ENCODE measurements at regions not wholly inside any gene's neighbourhood (a gene's known extent, or its start where the extent isn't known, plus 50 kb on each side); places are given as distances from the start of the nearest gene placed in this dataset.
"Not testable (repeated sequence)": the region's sequence is repeated elsewhere in the genome, so short reads cannot be mapped to it uniquely, and the experiment has no call there.

DNA sequence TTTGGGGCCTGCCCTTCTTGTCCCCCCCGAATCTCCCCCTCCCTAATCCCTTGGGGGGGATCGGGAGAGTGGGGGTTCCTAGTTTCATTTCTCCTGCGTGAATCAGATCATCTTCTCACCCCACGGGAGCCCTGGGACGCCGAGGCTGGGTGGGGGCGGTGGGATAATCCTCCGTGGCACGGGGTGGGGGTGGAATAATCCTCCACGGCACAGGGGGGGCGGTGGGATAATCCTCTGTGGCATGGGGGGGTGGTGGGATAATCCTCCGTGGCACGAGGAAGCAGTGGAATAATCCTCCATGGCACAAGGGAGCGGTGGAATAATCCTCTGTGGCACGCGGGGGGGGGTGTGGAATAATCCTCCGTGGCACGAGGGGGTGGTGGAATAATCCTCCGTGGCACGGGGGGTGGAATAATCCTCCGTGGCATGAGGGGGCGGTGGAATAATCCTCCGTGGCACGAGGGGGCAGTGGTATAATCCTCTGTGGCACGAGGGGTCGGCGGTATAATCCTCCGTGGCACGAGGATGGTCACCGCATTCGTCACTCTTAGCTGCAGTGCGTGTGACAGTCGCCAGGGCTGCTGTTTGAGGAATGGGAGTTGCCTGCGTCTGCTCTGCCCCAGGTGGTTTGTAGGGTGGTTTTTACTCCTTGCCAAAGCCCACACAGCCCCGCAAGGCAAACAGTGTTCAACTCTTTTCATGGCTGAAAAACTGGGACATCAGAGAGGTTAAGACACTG lies 156.9 kb downstream of the LAT start:
- Histone ChIP-seq H3K27ac (no peak overlapping the region), H3K36me3 (no peaks in the 10 kb centered on the region), H3K4me3 (no peak overlapping the region), H3K27me3 (no peaks in the 10 kb centered on the region), H4K20me1 (no peaks in the 10 kb centered on the region), H3K9ac (no peak overlapping the region), H3K4me2 (no peak overlapping the region), H3K9me3 (no peaks in the 10 kb centered on the region), H3K4me1 (peaks cover 21% of the 10 kb centered on the region)
- TF ChIP-seq Cebpa-rat (IDR thresholded peaks at IDR 0.05), result no peak

GRCh38 chr16:29141121-29141520 lies 156.3 kb downstream of the LAT start:
- not testable (repeated sequence) for H4K20me1 ChIP-seq, H3K27me3 ChIP-seq, H3K9ac ChIP-seq, H3K27ac ChIP-seq, H3K4me2 ChIP-seq, H3K9me3 ChIP-seq, H3K36me3 ChIP-seq, H3K4me3 ChIP-seq
- peaks cover 26% of the 10 kb centered on the region for H3K4me1 ChIP-seq

GRCh38 chr16:29139901-29140855 lies 155.3 kb downstream of the LAT start:
- not testable (repeated sequence) for H3K27me3 ChIP-seq, H3K4me2 ChIP-seq, H4K20me1 ChIP-seq, H3K36me3 ChIP-seq, H3K9me3 ChIP-seq, H3K4me3 ChIP-seq, H3K9ac ChIP-seq, H3K27ac ChIP-seq
- H3K4me1 ChIP-seq, result peaks cover 26% of the 10 kb centered on the region

GRCh38 chr16:29139261-29139802 lies 154.5 kb downstream of the LAT start:
- peaks cover 26% of the 10 kb centered on the region for H3K4me1 ChIP-seq
- no peak overlapping the region for H3K9ac ChIP-seq
- no peaks in the 10 kb centered on the region for H4K20me1 ChIP-seq
- H3K9me3 ChIP-seq, result peaks cover 5% of the 10 kb centered on the region; the same call in 1 of the 2 replicates
- no peaks in the 10 kb centered on the region for H3K36me3 ChIP-seq
- no peak overlapping the region for H3K4me3 ChIP-seq
- no peak overlapping the region for H3K4me2 ChIP-seq
- TF ChIP-seq Cebpa-rat (IDR thresholded peaks at IDR 0.05), result no peak
- no peak overlapping the region for H3K27ac ChIP-seq
- H3K27me3 ChIP-seq, result no peaks in the 10 kb centered on the region

DNA sequence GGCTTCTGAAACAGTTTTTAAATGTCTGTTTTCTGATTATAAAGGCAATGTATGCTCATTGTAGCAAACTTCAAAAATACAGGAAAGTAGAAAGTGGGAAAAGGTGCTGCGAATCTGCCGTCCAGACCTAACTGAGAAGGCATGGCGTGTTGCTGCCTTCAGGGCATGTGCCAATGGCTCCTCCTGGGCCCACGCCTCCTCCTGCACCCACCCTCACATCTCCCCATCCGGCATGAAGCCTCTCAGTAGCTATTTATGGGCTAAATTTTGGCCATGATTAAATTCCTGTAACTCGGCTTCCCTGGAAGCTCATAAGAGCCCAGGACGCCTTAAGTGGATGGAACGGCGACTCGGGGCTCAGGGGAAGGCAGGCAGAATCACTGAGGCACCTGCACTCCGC lies 153.8 kb downstream of the LAT start:
- H3K4me2 ChIP-seq, H3K27me3 ChIP-seq, H4K20me1 ChIP-seq, H3K4me3 ChIP-seq, H3K9ac ChIP-seq, H3K9me3 ChIP-seq, H3K27ac ChIP-seq, H3K36me3 ChIP-seq: not testable (repeated sequence)
- peaks cover 26% of the 10 kb centered on the region for H3K4me1 ChIP-seq

DNA sequence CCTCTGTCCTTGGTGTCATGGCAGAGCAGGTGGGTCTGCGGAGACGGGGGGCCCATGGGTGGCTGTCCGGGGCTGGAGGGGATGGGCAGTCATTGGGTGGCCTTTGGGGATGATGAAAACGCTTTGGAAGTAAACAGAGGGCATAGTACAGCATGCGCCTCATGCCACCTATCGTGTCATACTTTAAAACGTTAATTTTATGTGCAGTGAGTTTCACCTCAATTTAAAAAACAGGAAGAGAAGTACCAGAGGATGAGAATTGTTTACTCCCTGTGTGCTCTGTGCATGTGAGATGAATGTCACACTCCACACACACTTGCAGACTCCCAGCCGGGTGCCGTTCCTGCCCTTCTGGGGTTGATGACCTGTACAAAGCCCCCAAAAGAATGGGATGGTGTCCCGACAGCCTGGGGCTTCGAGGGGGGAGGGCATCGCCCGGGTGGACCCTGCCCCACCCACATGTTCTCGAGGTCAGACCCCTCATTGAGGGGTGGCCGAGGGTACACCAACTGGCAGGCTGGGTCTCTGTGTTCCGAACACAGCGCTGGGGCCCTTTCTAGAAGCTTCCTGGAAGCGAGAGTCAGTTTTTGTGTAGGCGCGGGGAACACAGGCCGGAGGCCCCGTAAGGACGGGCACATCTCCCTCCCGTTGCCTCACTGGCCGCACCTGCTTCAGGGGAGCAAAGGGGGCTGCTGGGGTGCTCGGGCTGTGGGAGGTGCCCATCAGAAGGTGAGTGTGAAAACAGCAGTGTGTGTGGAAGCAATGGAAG lies 153.2 kb downstream of the LAT start:
- H3K36me3 ChIP-seq, H3K9me3 ChIP-seq, H3K4me3 ChIP-seq, H3K27me3 ChIP-seq, H3K9ac ChIP-seq, H4K20me1 ChIP-seq: not testable (repeated sequence)
- Histone ChIP-seq H3K4me2 (peak overlapping the region; percentile 75), H3K27ac (peak overlapping the region; percentile 60; the same call in 1 of the 2 replicates), H3K4me1 (peaks cover 26% of the 10 kb centered on the region)

GRCh38 chr16:29137461-29137860 lies 152.6 kb downstream of the LAT start:
- not testable (repeated sequence) for H3K4me3 ChIP-seq, H3K27me3 ChIP-seq, H3K9me3 ChIP-seq, H4K20me1 ChIP-seq, H3K36me3 ChIP-seq
- Histone ChIP-seq H3K4me2 (peak overlapping the region; percentile 75), H3K27ac (peak overlapping the region; percentile 60; the same call in 1 of the 2 replicates), H3K4me1 (peaks cover 26% of the 10 kb centered on the region), H3K9ac (peak overlapping the region; percentile 60; the same call in 1 of the 2 replicates)

GRCh38 chr16:29136916-29137315 lies 152.1 kb downstream of the LAT start:
- Histone ChIP-seq H3K4me2 (peak overlapping the region; percentile 75), H3K9ac (peak overlapping the region; percentile 60; the same call in 1 of the 2 replicates), H3K27ac (peak overlapping the region; percentile 60; the same call in 1 of the 2 replicates), H3K4me1 (peaks cover 26% of the 10 kb centered on the region)
- H3K27me3 ChIP-seq, H4K20me1 ChIP-seq, H3K4me3 ChIP-seq, H3K36me3 ChIP-seq, H3K9me3 ChIP-seq: not testable (repeated sequence)

DNA sequence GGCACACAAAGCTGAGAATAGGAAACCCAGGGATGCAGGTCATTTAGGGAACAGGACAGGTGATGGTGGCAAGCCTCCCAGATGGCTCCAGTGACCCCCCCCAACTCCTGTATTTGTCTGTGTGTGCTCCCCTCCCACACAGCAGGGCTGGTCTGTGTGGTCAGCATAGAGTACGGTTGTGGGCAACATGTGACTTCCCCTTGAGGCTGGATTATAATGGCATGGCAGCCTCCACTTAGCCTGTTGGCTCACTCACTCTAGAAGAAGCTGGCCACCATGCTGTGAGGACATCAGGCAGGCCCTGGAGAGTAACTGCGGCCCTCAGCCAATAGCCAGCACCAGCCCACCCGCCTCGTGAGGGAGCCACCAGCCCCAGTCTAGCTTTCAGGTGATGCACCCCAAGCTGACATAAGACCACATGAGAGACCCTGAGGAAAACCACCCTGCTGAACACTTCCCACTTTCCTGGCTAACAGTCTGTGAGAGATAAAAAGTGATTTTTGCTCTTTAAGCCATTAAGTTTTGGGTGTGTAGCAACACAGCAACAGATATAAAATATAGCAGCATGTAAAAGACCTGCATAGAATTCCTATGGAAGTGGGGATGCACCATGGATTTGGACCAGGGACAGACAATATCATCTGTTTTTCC lies 151.3 kb downstream of the LAT start:
- H3K4me1 ChIP-seq, result peaks cover 26% of the 10 kb centered on the region
- not testable (repeated sequence) for H4K20me1 ChIP-seq, H3K27me3 ChIP-seq, H3K9ac ChIP-seq, H3K36me3 ChIP-seq, H3K9me3 ChIP-seq, H3K4me3 ChIP-seq
- 0 out of 2 replicates have a peak overlapping the region, but pooled peaks have one; percentile 60 for H3K27ac ChIP-seq
- peak overlapping the region; percentile 75; the same call in 1 of the 2 replicates for H3K4me2 ChIP-seq

DNA sequence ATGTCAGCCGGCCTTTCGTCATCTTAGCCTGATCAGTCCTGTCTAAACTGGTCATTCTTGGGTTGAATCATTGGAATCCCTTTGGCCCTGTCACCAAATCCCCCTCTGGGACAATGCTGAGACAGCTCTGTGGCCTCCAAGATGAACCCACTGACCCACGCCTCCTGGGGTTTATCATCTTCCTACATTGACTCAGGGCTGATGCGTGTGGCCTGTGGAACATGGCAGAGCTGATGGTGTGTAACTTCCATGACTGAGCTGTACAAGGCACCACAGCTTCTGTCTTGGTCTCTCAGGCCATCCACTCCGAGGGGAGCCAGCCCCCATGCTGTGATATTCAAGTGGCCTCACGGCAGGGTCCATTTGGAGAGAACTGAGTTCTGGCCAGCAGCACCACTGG lies 150.2 kb downstream of the LAT start:
- not testable (repeated sequence) for H3K27ac ChIP-seq, H3K9ac ChIP-seq, H4K20me1 ChIP-seq, H3K27me3 ChIP-seq, H3K36me3 ChIP-seq, H3K4me3 ChIP-seq, H3K9me3 ChIP-seq, H3K4me2 ChIP-seq
- peaks cover 26% of the 10 kb centered on the region for H3K4me1 ChIP-seq

- not testable (repeated sequence) for H3K4me2 ChIP-seq, H3K9ac ChIP-seq, H3K27me3 ChIP-seq, H3K4me3 ChIP-seq, H3K9me3 ChIP-seq, H3K36me3 ChIP-seq, H3K27ac ChIP-seq, H4K20me1 ChIP-seq
- H3K4me1 ChIP-seq, result peaks cover 25% of the 10 kb centered on the region
Measured at GRCh38 chr16:29133681-29134430, 149.0 kb downstream of the LAT start.

- not testable (repeated sequence) for H3K27ac ChIP-seq, H3K9ac ChIP-seq, H4K20me1 ChIP-seq, H3K27me3 ChIP-seq, H3K9me3 ChIP-seq, H3K4me2 ChIP-seq, H3K4me3 ChIP-seq, H3K36me3 ChIP-seq
- peaks cover 15% of the 10 kb centered on the region for H3K4me1 ChIP-seq
Measured at GRCh38 chr16:29132869-29133268, 148.0 kb downstream of the LAT start.
